Hepatocyte (in vitro differentiated cells): ENCODE measurements at regions not wholly inside any gene's neighbourhood (a gene's known extent, or its start where the extent isn't known, plus 50 kb on each side); places are given as distances from the start of the nearest gene placed in this dataset.

Source experiments
- DNase-seq: peaks from one replicate; pipeline ENCODE4 v3.0.0-alpha.2; 2016; ENCODE audit warnings: low spot score
- H2AFZ ChIP-seq: fragments of 200-600 bp; sonication (generic); 2 replicates; pipeline ENCODE4 v1.6.0; 2016; ENCODE audit warnings: antibody characterized with exemption, mild to moderate bottlenecking
- H3K27ac ChIP-seq: fragments of 200-600 bp; sonication (generic); 2 replicates; pipeline ENCODE4 v1.5.1; 2016; ENCODE audit warnings: mild to moderate bottlenecking
- H3K27me3 ChIP-seq: fragments of 200-600 bp; sonication (generic); 2 replicates; pipeline ENCODE4 v1.6.1; 2016
- H3K36me3 ChIP-seq: fragments of 200-600 bp; sonication (generic); replicated peaks from 2 replicates; pipeline ENCODE4 v1.5.1; 2016; ENCODE audit warnings: low read depth; ENCODE audit not compliant: insufficient read depth
- H3K4me1 ChIP-seq: fragments of 200-600 bp; sonication (generic); 2 replicates; pipeline ENCODE4 v1.5.1; 2016; ENCODE audit warnings: mild to moderate bottlenecking, moderate library complexity; ENCODE audit not compliant: insufficient read depth
- H3K4me2 ChIP-seq: fragments of 200-600 bp; sonication (generic); 2 replicates; pipeline ENCODE4 v1.6.0; 2016
- H3K4me3 ChIP-seq: fragments of 200-600 bp; sonication (generic); 2 replicates; pipeline ENCODE4 v1.5.1; 2016; ENCODE audit warnings: mild to moderate bottlenecking
- H3K79me2 ChIP-seq: fragments of 200-600 bp; sonication (generic); 2 replicates; pipeline ENCODE4 v1.6.0; 2017; ENCODE audit warnings: mild to moderate bottlenecking
- H3K9me2 ChIP-seq: fragments of 200-600 bp; sonication (generic); replicated peaks from 2 replicates; pipeline ENCODE4 v1.6.0; 2017; ENCODE audit warnings: mild to moderate bottlenecking; ENCODE audit not compliant: insufficient read depth
- H3K9me3 ChIP-seq: fragments of 200-600 bp; sonication (generic); 2 replicates; pipeline ENCODE4 v1.5.1; 2016; ENCODE audit warnings: low read depth, mild to moderate bottlenecking
- H4K20me1 ChIP-seq: fragments of 200-600 bp; sonication (generic); 2 replicates; pipeline ENCODE4 v1.6.0; 2016; ENCODE audit warnings: mild to moderate bottlenecking; ENCODE audit not compliant: insufficient read depth, poor library complexity, severe bottlenecking
- EZH2 ChIP-seq: fragments of 200-600 bp; sonication (generic); IDR thresholded peaks from 2 replicates; pipeline ENCODE4 v1.6.1; 2016; ENCODE audit warnings: antibody characterized with exemption, mild to moderate bottlenecking, borderline replicate concordance
- EZH2phosphoT487 ChIP-seq: fragments of 200-600 bp; sonication (generic); IDR thresholded peaks from one replicate; pipeline ENCODE4 v1.6.1; 2018; ENCODE audit warnings: antibody characterized with exemption, mild to moderate bottlenecking, low read depth, moderate library complexity; ENCODE audit not compliant: unreplicated experiment, severe bottlenecking
- WGBS: methylation state at CpG from one replicate; pipeline ENCODE4 v1.1.6; 2016; ENCODE audit warnings: low lambda C conversion rate; ENCODE audit errors: missing lambda C conversion rate; 5-methylcytosine and 5-hydroxymethylcytosine counted together
- TF ChIP-seq, protein P1 (sequence below): fragments of 200-600 bp; sonication (generic); IDR thresholded peaks from 2 replicates; pipeline ENCODE4 v1.5.1; 2016; ENCODE audit warnings: antibody characterized with exemption, mild to moderate bottlenecking; ENCODE audit not compliant: poor library complexity

DNA sequence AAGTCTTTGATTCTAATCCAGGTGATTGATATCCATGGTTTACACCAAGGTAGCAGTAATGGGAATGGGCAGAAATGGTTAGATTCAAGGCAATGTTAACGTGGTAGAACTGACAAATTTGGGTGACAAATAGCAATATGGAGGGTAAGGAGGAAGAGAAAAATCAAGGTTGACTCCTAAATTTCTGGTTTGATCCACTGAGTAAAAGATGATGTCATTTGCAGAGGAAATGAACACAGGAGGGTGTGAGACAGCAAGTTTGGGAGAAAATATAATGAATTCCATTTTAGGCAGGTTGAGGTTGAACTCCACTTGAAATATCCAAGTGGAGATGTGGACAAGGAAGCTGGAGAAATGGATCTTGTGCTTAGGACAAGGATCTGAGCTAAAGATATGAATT is 170.9 kb upstream of the CAMK1G start:
- H4K20me1 ChIP-seq: no peaks in the 10 kb centered on the region
- no peak overlapping the region for H3K27ac ChIP-seq
- H3K79me2 ChIP-seq: no peaks in the 10 kb centered on the region
- no peaks in the 10 kb centered on the region for H3K9me2 ChIP-seq
- DNase-seq: no peak
- H3K9me3 ChIP-seq: no peaks in the 10 kb centered on the region
- H3K36me3 ChIP-seq: no peaks in the 10 kb centered on the region
- 88% methylated on average over 1 of the region's 1 CpG for WGBS
- H3K4me2 ChIP-seq: no peak overlapping the region
- peaks cover 9% of the 10 kb centered on the region for H3K4me1 ChIP-seq
- TF ChIP-seq, protein P1, sequence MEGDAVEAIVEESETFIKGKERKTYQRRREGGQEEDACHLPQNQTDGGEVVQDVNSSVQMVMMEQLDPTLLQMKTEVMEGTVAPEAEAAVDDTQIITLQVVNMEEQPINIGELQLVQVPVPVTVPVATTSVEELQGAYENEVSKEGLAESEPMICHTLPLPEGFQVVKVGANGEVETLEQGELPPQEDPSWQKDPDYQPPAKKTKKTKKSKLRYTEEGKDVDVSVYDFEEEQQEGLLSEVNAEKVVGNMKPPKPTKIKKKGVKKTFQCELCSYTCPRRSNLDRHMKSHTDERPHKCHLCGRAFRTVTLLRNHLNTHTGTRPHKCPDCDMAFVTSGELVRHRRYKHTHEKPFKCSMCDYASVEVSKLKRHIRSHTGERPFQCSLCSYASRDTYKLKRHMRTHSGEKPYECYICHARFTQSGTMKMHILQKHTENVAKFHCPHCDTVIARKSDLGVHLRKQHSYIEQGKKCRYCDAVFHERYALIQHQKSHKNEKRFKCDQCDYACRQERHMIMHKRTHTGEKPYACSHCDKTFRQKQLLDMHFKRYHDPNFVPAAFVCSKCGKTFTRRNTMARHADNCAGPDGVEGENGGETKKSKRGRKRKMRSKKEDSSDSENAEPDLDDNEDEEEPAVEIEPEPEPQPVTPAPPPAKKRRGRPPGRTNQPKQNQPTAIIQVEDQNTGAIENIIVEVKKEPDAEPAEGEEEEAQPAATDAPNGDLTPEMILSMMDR: no peak
- TF ChIP-seq EZH2phosphoT487: no peak
- TF ChIP-seq EZH2: no peak
- H3K4me3 ChIP-seq: no peak overlapping the region
- no peak overlapping the region for H2AFZ ChIP-seq
- H3K27me3 ChIP-seq: no peaks in the 10 kb centered on the region

DNA sequence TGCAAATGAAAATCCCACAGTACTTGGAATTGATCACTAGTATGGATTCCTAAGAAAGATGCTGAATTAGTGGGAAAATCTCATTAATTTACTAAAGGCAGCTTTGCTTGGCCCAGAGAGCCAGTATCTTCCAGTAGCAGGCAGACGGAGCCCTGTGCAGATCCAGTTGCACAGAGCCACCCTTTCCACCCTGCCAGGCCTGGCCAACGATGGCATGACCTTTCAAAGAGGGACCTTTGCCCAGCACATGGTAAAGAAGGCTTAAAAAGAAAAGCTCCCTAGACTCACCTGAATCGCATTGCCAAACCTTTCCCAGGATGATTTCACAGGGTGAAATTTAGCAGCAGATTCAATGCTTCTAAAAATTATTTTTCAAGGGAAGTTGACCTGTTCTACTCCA is 170.5 kb upstream of the CAMK1G start:
- TF ChIP-seq, protein P1: no peak
- TF ChIP-seq EZH2phosphoT487 (no peak), EZH2 (no peak)
- no peak overlapping the region for H3K4me2 ChIP-seq
- no peaks in the 10 kb centered on the region for H4K20me1 ChIP-seq
- DNase-seq: no peak
- peaks cover 9% of the 10 kb centered on the region for H3K4me1 ChIP-seq
- H2AFZ ChIP-seq: no peak overlapping the region
- no peaks in the 10 kb centered on the region for H3K9me3 ChIP-seq
- H3K27ac ChIP-seq: no peak overlapping the region
- 92% methylated on average over 3 of the region's 3 CpGs for WGBS
- no peaks in the 10 kb centered on the region for H3K9me2 ChIP-seq
- no peaks in the 10 kb centered on the region for H3K36me3 ChIP-seq
- no peak overlapping the region for H3K4me3 ChIP-seq
- H3K79me2 ChIP-seq: no peaks in the 10 kb centered on the region
- no peaks in the 10 kb centered on the region for H3K27me3 ChIP-seq

DNA sequence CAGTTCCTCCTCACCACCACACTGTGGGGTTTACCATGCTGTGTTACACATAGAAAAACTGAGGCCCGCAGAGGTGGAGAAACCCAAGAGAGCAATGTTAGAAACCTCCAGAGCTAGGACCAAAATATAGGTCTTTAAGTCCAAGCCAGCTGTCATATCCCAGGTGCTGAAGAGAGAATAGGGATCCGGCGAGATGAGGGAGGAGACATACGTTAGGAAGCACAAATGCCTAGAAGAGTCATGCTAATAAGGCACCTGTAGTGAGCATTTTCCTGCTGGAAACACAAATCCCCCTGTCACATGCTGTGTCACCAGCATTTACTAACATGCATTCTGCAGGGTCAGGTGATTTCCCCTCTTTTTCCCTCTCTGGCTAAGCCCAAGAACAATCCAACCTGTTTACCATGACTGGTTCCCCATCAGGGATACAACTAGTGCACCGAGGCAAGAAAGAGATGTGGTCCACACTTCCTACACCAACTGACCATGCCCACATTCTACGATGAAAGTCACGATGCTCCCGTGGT is 168.6 kb upstream of the CAMK1G start:
- Histone ChIP-seq H3K4me1 (peaks cover 9% of the 10 kb centered on the region), H4K20me1 (no peaks in the 10 kb centered on the region), H3K4me2 (no peak overlapping the region), H3K27ac (no peak overlapping the region), H2AFZ (no peak overlapping the region), H3K9me2 (no peaks in the 10 kb centered on the region), H3K36me3 (no peaks in the 10 kb centered on the region), H3K27me3 (no peaks in the 10 kb centered on the region), H3K79me2 (no peaks in the 10 kb centered on the region), H3K4me3 (no peak overlapping the region), H3K9me3 (no peaks in the 10 kb centered on the region)
- DNase-seq: no peak
- TF ChIP-seq EZH2phosphoT487 (no peak), EZH2 (no peak)
- TF ChIP-seq, protein P1: no peak
- WGBS: 92% methylated on average over 8 of the region's 8 CpGs

DNA sequence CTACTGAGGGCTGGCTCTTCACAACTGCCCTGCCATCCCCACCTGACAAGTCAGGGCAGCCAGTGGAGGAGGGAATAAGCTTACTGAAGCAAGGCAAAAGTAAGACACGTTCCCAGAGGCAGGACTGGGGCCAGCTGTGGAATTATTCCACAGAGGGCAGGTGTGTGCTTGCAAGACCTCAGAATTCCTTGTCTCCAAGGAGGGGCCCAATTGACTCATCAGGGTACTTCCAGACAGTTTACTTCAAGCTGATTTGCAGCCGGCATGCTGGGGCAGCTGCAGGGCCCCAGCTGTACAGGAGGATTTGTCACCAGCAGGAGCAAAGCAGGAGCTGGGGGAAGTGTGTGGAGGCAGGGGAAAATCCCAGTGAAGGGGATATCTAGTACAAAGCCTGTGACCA is 167.5 kb upstream of the CAMK1G start:
- no peak overlapping the region for H3K4me3 ChIP-seq
- no peak overlapping the region for H2AFZ ChIP-seq
- H4K20me1 ChIP-seq: no peaks in the 10 kb centered on the region
- no peaks in the 10 kb centered on the region for H3K9me2 ChIP-seq
- no peaks in the 10 kb centered on the region for H3K9me3 ChIP-seq
- peak; percentile 65 for DNase-seq
- no peak for TF ChIP-seq EZH2phosphoT487
- TF ChIP-seq EZH2: no peak
- TF ChIP-seq, protein P1: no peak
- H3K27me3 ChIP-seq: no peaks in the 10 kb centered on the region
- peaks cover 16% of the 10 kb centered on the region for H3K4me1 ChIP-seq
- H3K79me2 ChIP-seq: no peaks in the 10 kb centered on the region
- no peaks in the 10 kb centered on the region for H3K36me3 ChIP-seq
- peak overlapping the region; percentile 33 for H3K4me2 ChIP-seq
- WGBS: 24% methylated on average over 2 of the region's 2 CpGs
- H3K27ac ChIP-seq: peak overlapping the region; percentile 85
